ENCODE measurements at regions not wholly inside any gene's neighbourhood (a gene's known extent, or its start where the extent isn't known, plus 50 kb on each side); places are given as distances from the start of the nearest gene placed in this dataset.

- TF ChIP-seq SIN3A (IDR thresholded peaks at IDR 0.05; ENCODE audit: borderline replicate concordance, insufficient read depth, low read length) (no peak), POLR2AphosphoS5 (IDR thresholded peaks at IDR 0.05; ENCODE audit: low read depth, low read length) (no peak), REST (IDR thresholded peaks at IDR 0.05; ENCODE audit: insufficient read depth in 1 of 2, low read depth in 2 of 2, low read length in 2 of 2) (no peak), FOXP2 (optimal IDR thresholded peaks at IDR 0.05; ENCODE audit: borderline replicate concordance, extremely low read depth, extremely low read length, insufficient read depth) (no peak), TAF1 (IDR thresholded peaks at IDR 0.05; ENCODE audit: borderline replicate concordance, insufficient read depth, low read length) (no peak)
Measured at GRCh38 chr13:21924958-21925357, 254.1 kb downstream of the FGF9 start.

- TF ChIP-seq FOXP2 (optimal IDR thresholded peaks at IDR 0.05; ENCODE audit: borderline replicate concordance, extremely low read depth, extremely low read length, insufficient read depth) (no peak), SIN3A (IDR thresholded peaks at IDR 0.05; ENCODE audit: borderline replicate concordance, insufficient read depth, low read length) (no peak), TAF1 (IDR thresholded peaks at IDR 0.05; ENCODE audit: borderline replicate concordance, insufficient read depth, low read length) (no peak), REST (IDR thresholded peaks at IDR 0.05; ENCODE audit: insufficient read depth in 1 of 2, low read depth in 2 of 2, low read length in 2 of 2) (no peak), POLR2AphosphoS5 (IDR thresholded peaks at IDR 0.05; ENCODE audit: low read depth, low read length) (no peak)
Measured at GRCh38 chr13:21925720-21926119, 254.8 kb downstream of the FGF9 start.

- TF ChIP-seq TAF1 (IDR thresholded peaks at IDR 0.05; ENCODE audit: borderline replicate concordance, insufficient read depth, low read length) (no peak), FOXP2 (optimal IDR thresholded peaks at IDR 0.05; ENCODE audit: borderline replicate concordance, extremely low read depth, extremely low read length, insufficient read depth) (no peak), POLR2AphosphoS5 (IDR thresholded peaks at IDR 0.05; ENCODE audit: low read depth, low read length) (no peak), SIN3A (IDR thresholded peaks at IDR 0.05; ENCODE audit: borderline replicate concordance, insufficient read depth, low read length) (no peak), REST (IDR thresholded peaks at IDR 0.05; ENCODE audit: insufficient read depth in 1 of 2, low read depth in 2 of 2, low read length in 2 of 2) (no peak)
Measured at GRCh38 chr13:21929400-21929799, 258.5 kb downstream of the FGF9 start.

GRCh38 chr13:21930536-21930935 is 259.7 kb downstream of the FGF9 start:
- TF ChIP-seq SIN3A (IDR thresholded peaks at IDR 0.05; ENCODE audit: borderline replicate concordance, insufficient read depth, low read length), result no peak
- no peak for TF ChIP-seq POLR2AphosphoS5 (IDR thresholded peaks at IDR 0.05; ENCODE audit: low read depth, low read length)
- no peak for TF ChIP-seq FOXP2 (optimal IDR thresholded peaks at IDR 0.05; ENCODE audit: borderline replicate concordance, extremely low read depth, extremely low read length, insufficient read depth)
- TF ChIP-seq TAF1 (IDR thresholded peaks at IDR 0.05; ENCODE audit: borderline replicate concordance, insufficient read depth, low read length), result no peak
- TF ChIP-seq REST (IDR thresholded peaks at IDR 0.05; ENCODE audit: insufficient read depth in 1 of 2, low read depth in 2 of 2, low read length in 2 of 2), result no peak

GRCh38 chr13:21932578-21932977 is 261.7 kb downstream of the FGF9 start:
- TF ChIP-seq REST (IDR thresholded peaks at IDR 0.05; ENCODE audit: insufficient read depth in 1 of 2, low read depth in 2 of 2, low read length in 2 of 2) (no peak), POLR2AphosphoS5 (IDR thresholded peaks at IDR 0.05; ENCODE audit: low read depth, low read length) (no peak), FOXP2 (optimal IDR thresholded peaks at IDR 0.05; ENCODE audit: borderline replicate concordance, extremely low read depth, extremely low read length, insufficient read depth) (no peak), TAF1 (IDR thresholded peaks at IDR 0.05; ENCODE audit: borderline replicate concordance, insufficient read depth, low read length) (no peak), SIN3A (IDR thresholded peaks at IDR 0.05; ENCODE audit: borderline replicate concordance, insufficient read depth, low read length) (no peak)
